Small intestine (tissue), 7 donors: ENCODE measurements at regions not wholly inside any gene's neighbourhood (a gene's known extent, or its start where the extent isn't known, plus 50 kb on each side); places are given as distances from the start of the nearest gene placed in this dataset.

Experiments used
- DNase-seq, 2 donors: peaks; one replicate each; pipeline versions ENCODE4 v3.0.0 to v3.0.0-alpha.2; 2013
- FAIRE-seq: peaks from 2 replicates; lab custom pipeline; 2012; peaks lifted over from hg19 to GRCh38; lab: Jason Lieb, UNC
- H3K27ac ChIP-seq, 3 donors: one replicate each; pipeline ENCODE4 v1.5.1; 2013; ENCODE audit warnings: low read length in 2 of 3, mild to moderate bottlenecking in 2 of 3, control low read depth in 1 of 3, inconsistent platforms in 1 of 3, low read depth in 1 of 3, moderate library complexity in 1 of 3
- H3K27me3 ChIP-seq, 3 donors: one replicate each; pipeline ENCODE4 v1.6.1; 2013; ENCODE audit warnings: low read length in 3 of 3, inconsistent platforms in 1 of 3; ENCODE audit not compliant: control insufficient read depth in 3 of 3, insufficient read depth in 3 of 3
- H3K36me3 ChIP-seq, 3 donors: one replicate each; pipeline ENCODE4 v1.6.1; 2013; ENCODE audit warnings: low read length in 3 of 3, inconsistent platforms in 1 of 3, low read depth in 1 of 3, mild to moderate bottlenecking in 1 of 3, moderate library complexity in 1 of 3; ENCODE audit not compliant: control insufficient read depth in 3 of 3, insufficient read depth in 2 of 3
- H3K4me1 ChIP-seq, 3 donors: one replicate each; pipeline ENCODE4 v1.6.1; 2013; ENCODE audit warnings: low read length in 2 of 3, inconsistent platforms in 1 of 3, low read depth in 1 of 3, mild to moderate bottlenecking in 1 of 3, moderate library complexity in 1 of 3; ENCODE audit not compliant: control insufficient read depth in 3 of 3, insufficient read depth in 2 of 3
- H3K4me3 ChIP-seq, 3 donors: one replicate each; pipeline ENCODE4 v1.5.1; 2013; ENCODE audit warnings: low read length in 3 of 3, control low read depth in 1 of 3, inconsistent platforms in 1 of 3, low read depth in 1 of 3, mild to moderate bottlenecking in 1 of 3, moderate library complexity in 1 of 3
- H3K9me3 ChIP-seq, 2 donors: one replicate each; pipeline ENCODE4 v1.6.1; 2013; ENCODE audit warnings: low read depth in 1 of 2, low read length in 1 of 2; ENCODE audit not compliant: control insufficient read depth in 2 of 2, insufficient read depth in 1 of 2
- WGBS, 3 donors: extraction: QIAGEN DNeasy Blood & Tissue Kit; methylation state at CpG; one replicate each; pipeline ENCODE4 v1.1.7; 2013; 5-methylcytosine and 5-hydroxymethylcytosine counted together
- donor health status: healthy with polysubstance abuse.
- donor health status: control.
- donor health status: control.
- donor health status: Bipolar disorder and iron deficiency.
- donor health status: healthy.

GRCh38 chr2:23132000-23132399 is 253.0 kb upstream of the KLHL29 start:
- Histone ChIP-seq H3K36me3 (no peaks in the 10 kb centered on the region), H3K9me3 (peaks cover 0 to 12% of the 10 kb centered on the region in 2 donors), H3K4me1 (peaks cover 3 to 15% (median 7%) of the 10 kb centered on the region in 3 donors), H3K27ac (no peak overlapping the region), H3K27me3 (no peaks in the 10 kb centered on the region), H3K4me3 (no peak overlapping the region)
- no peak for FAIRE-seq
- 86 to 95% (median 92%) methylated on average over 2 of the region's 2 CpGs for WGBS, 3 donors
- DNase-seq, result no peak

- Histone ChIP-seq H3K4me1 (peaks cover under 1 to 6% (median 5%) of the 10 kb centered on the region in 3 donors), H3K9me3 (peaks cover 0 to 12% of the 10 kb centered on the region in 2 donors), H3K36me3 (no peaks in the 10 kb centered on the region), H3K27me3 (no peaks in the 10 kb centered on the region), H3K4me3 (no peak overlapping the region), H3K27ac (no peak overlapping the region)
- FAIRE-seq (no peak), DNase-seq (no peak)
- 61 to 77% (median 75%) methylated on average over 3 of the region's 3 CpGs for WGBS, 3 donors
These were observed 252.0 kb upstream of the KLHL29 start for GRCh38 chr2:23132823-23133595.

- 79 to 83% (median 81%) methylated on average over 1 of the region's 1 CpG for WGBS, 3 donors
- Histone ChIP-seq H3K27ac (no peak overlapping the region), H3K9me3 (no peaks in the 10 kb centered on the region), H3K4me3 (no peak overlapping the region), H3K27me3 (no peaks in the 10 kb centered on the region), H3K4me1 (no peaks in the 10 kb centered on the region), H3K36me3 (no peaks in the 10 kb centered on the region)
- DNase-seq (no peak), FAIRE-seq (no peak)
These were observed 250.3 kb upstream of the KLHL29 start for GRCh38 chr2:23134726-23135125.

- FAIRE-seq, result no peak
These were observed 249.4 kb upstream of the KLHL29 start for GRCh38 chr2:23135481-23136100.

GRCh38 chr2:23137166-23137565 is 247.8 kb upstream of the KLHL29 start:
- Histone ChIP-seq H3K9me3 (no peaks in the 10 kb centered on the region), H3K27ac (no peak overlapping the region), H3K36me3 (no peaks in the 10 kb centered on the region), H3K4me3 (no peak overlapping the region), H3K27me3 (no peaks in the 10 kb centered on the region), H3K4me1 (no peaks in the 10 kb centered on the region)
- DNase-seq (no peak), FAIRE-seq (no peak)
- 82 to 89% (median 88%) methylated on average over 2 of the region's 2 CpGs for WGBS, 3 donors

More at GRCh38 chr2:23135481-23136100, 249.4 kb upstream of the KLHL29 start:
- WGBS, 3 donors, result 43 to 46% (median 45%) methylated on average over 9 of the region's 9 CpGs
- no peaks in the 10 kb centered on the region for H3K27me3 ChIP-seq
- no peaks in the 10 kb centered on the region for H3K9me3 ChIP-seq
- no peak overlapping the region for H3K4me3 ChIP-seq
- H3K36me3 ChIP-seq, result no peaks in the 10 kb centered on the region
- no peak for DNase-seq
- H3K27ac ChIP-seq, result no peak overlapping the region
- H3K4me1 ChIP-seq, result no peaks in the 10 kb centered on the region

GRCh38 chr2:23138701-23139100 is 246.3 kb upstream of the KLHL29 start:
- FAIRE-seq (no peak), DNase-seq (no peak)
- Histone ChIP-seq H3K9me3 (no peaks in the 10 kb centered on the region), H3K4me1 (no peaks in the 10 kb centered on the region), H3K27ac (no peak overlapping the region), H3K4me3 (no peak overlapping the region), H3K27me3 (no peaks in the 10 kb centered on the region), H3K36me3 (no peaks in the 10 kb centered on the region)
- 79 to 83% (median 83%) methylated on average over 4 of the region's 4 CpGs for WGBS, 3 donors

GRCh38 chr2:23145460-23145859 is 239.5 kb upstream of the KLHL29 start:
- no peaks in the 10 kb centered on the region for H3K27me3 ChIP-seq
- no peak overlapping the region for H3K27ac ChIP-seq
- no peak overlapping the region for H3K4me3 ChIP-seq
- H3K9me3 ChIP-seq, result no peaks in the 10 kb centered on the region
- H3K36me3 ChIP-seq, result no peaks in the 10 kb centered on the region
- FAIRE-seq, result no peak
- no peak for DNase-seq
- H3K4me1 ChIP-seq, result no peaks in the 10 kb centered on the region

- no peak for DNase-seq
- no peak for FAIRE-seq
- no peak overlapping the region for H3K27ac ChIP-seq
- 89 to 97% (median 96%) methylated on average over 2 of the region's 2 CpGs for WGBS, 3 donors
- H3K4me1 ChIP-seq, result no peaks in the 10 kb centered on the region
- no peak overlapping the region for H3K4me3 ChIP-seq
- no peaks in the 10 kb centered on the region for H3K36me3 ChIP-seq
- no peaks in the 10 kb centered on the region for H3K9me3 ChIP-seq
- no peaks in the 10 kb centered on the region for H3K27me3 ChIP-seq
These were observed 239.0 kb upstream of the KLHL29 start for GRCh38 chr2:23146011-23146410.
